NCI-H2196 treated with DMSO at 0.1 percent for 48 hours (cell line): ENCODE measurements at regions not wholly inside any gene's neighbourhood (a gene's known extent, or its start where the extent isn't known, plus 50 kb on each side); places are given as distances from the start of the nearest gene placed in this dataset.
"Not testable (repeated sequence)": the region's sequence is repeated elsewhere in the genome, so short reads cannot be mapped to it uniquely, and the experiment has no call there.

Experiments
- DNase-seq: peaks from one replicate; lab custom pipeline; 2025; ENCODE audit not compliant: unreplicated experiment; lab: John Stamatoyannopoulos, UW

DNA sequence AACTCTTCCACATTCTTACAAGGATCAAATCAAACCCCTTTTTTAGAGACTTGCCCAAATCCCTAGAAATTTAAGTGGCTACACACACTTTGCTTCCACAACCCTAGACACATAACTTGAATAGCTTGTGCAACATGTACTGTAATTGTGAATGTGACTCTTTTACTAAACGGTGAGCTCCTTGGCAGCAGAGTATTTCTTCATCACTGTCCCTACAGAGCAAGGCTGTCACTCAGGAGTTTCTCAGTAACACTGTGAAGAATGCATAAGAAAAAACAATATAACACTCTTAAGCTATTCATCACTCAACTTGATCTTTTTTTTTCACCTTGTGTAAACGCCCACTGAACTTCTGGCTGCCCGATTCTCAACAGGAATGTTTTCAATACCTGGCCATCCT, 53.8 kb upstream of the ADAMTS18 start:
- no peak for DNase-seq

DNA sequence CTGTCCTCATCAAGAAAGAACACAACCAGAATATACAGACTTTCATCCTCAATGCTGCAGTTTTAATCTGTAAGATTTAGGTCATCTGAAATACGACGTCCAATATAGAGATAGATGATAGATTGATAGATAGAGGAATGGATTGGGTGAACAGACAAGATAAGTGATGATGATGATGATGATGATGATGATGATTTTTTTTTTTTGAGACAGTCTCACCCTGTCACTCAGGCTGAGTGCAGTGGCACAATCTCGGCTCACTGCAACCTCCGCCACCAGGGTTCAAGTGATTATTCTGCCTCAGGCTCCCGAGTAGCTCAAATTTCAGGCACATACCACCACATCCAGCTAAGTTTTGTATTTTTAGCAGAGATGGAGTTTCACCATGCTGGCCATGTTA, 56.3 kb upstream of the ADAMTS18 start:
- DNase-seq: no peak

DNA sequence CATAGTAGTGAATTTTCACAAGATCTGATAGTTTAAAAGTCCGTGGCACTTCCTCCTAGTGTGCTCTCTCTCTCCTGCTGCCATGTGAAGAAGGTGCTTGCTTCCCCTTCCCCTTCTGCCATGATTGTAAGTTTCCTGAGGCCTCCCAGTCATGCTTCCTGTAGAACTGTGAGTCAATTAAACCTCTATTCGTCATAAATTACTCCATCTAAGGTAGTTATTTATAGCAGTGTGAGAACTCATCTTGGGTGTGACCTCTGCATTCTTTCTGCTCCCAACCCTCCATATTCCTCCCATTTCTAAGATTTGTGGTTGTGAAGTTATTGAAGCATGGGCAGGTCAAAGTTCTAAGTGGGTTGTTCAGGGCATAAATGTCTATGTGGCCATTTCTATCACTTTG, 62.1 kb upstream of the ADAMTS18 start:
- no peak for DNase-seq

DNA sequence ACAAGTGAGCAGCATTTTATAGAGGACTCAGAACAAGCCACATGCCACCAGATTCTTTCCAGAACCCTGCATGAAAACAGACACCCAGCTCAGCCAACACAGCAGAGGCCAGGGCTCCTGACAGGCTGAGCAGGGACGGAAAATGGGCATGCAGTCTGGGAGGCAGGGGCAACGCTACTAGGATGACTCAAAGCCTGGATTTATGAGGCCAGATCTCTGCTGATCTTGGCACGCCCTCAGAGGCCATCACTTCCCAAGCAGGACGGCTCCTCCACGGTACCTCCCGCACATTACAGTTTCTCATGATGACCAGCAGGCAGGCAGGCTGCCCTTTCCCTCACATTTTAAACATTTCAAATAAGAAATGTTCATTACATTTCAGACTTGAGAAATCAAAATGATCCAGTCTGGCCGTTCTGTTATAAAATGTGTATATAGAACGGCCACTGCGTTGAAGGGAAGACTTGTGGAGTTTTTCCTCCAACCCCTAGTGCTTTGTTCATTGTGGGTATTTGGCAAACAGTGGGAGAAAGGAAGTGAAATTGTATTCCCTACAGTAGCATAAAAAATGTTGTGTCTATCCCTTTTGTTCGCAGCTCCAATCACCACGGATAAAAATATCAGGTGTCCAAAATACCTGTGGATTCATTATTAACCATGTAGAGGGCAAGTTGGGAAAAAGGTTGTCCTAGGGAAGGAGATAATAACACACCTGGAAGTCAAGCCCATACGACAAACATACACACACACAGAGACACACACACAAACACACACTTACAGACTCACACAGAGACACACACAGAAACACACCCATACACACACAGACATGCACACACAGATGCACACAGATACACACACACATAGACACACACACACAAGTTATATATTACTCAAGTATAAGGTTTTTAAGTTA, 64.8 kb upstream of the ADAMTS18 start:
- DNase-seq: no peak

DNA sequence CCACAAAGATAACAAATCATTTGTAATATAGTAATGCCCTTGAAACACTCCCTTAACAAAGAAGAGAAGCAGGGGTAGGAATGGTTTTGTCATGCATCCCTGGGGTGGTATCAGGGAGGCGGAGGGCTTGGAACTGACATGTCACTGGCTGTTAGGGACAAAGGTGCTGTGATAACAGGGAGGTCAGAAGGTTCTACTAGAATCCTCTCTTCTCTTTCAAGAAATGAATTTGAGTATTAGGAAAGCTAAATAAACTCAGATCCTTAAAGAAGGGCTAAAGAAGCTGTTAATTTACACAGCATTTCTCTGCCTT, 65.4 kb upstream of the ADAMTS18 start:
- no peak for DNase-seq

DNA sequence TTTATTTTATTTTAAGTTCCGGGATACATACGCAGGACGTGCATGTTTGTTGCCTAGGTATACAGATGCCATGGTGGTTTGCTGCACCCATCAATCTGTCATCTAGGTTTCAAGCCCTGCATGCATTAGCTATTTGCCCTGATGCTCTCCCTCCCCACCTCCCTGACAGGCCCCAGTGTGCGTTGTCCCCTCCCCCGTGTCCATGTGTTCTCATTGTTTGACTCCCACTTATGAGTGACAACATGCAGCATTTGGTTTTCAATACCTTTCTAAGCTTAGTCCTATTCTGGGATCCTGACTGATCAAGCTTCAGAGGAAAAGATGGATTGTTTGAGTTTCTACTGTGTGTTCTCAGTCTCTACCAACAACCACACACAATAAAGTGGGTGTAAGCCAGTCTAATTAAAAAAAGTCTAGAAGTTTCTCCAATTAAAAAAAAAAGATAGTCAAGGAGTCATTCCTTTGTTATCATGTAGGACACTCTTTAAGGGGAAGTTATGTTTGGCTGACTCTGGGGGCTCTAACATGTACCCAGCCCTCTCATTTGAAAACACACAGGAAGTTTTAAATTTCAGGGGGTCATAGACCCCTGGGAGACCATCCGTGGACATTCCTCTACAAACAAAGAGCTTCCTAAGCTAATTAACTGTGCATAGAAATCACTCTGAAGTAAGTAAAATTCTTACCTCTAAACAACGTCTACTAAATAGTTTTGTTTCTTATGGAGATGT, 66.3 kb upstream of the ADAMTS18 start:
- DNase-seq: no peak

DNA sequence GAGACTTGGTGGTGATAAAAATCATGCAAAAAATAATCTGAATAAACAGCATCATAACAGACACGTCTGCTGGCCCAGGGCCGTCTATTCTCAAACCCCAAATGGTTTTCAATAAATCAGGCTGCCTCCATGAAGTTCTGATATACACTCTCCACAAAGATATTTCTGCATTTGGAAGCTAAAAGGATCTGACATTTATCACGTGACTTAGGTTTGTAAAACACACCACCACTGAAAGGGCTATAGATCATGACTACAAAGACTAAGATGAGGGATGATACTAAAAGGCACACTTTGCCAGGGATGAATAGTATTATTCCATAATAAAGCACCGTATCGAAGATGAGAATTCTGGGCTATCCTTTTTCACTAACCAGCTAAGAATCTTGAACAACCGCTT, 67.6 kb upstream of the ADAMTS18 start:
- no peak for DNase-seq

DNA sequence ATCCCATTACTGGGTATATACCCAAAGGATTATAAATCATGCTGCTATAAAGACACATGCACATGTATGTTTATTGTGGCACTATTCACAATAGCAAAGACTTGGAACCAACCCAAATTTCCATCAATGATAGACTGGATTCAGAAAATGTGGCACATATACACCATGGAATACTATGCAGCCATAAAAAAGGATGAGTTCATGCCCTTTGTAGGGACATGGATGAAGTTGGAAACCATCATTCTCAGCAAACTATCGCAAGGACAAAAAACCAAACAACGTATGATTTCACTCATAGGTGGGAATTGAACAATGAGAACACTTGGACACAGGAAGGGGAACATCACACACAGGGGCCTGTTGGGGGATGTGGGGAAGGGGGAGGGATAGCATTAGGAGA, 71.7 kb upstream of the ADAMTS18 start:
- DNase-seq: not testable (repeated sequence)

DNA sequence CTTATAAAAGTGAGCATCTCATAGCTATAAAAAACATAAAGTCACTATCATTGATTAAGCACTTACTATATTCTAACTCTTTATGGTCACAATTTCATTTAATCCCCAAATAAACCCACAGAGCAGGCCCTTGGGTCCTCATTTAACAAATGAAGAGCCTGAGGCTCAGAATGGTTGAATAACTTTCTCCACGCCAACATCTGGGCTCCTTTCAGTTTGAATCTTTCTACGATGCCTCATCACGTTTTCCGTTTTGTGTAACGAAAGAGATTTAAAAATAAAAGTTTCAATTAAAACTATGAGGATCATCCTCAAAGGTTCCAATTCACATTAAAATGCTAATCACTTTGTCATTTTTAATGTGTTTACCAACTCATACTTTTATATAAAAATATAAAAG, 74.2 kb upstream of the ADAMTS18 start:
- DNase-seq: no peak

DNA sequence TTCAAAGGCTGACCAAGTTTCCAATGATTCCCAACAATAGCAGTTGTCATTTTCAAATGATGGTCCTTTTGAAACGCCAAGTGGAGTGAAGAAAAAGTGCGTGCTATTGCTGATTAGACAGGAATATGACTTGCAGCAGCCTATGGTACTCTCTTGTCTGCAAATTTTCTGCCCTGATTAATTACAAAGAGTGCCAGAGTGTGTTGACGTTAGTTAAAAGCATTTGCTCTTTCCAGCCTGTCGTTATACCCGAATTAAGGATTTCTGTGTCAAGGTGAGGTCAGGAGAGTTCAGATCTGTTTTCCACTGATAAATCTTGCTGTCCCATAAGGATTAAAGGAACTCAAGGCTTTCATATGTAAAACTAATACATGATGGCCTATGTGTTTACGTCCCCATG, 75.0 kb upstream of the ADAMTS18 start:
- no peak for DNase-seq

DNA sequence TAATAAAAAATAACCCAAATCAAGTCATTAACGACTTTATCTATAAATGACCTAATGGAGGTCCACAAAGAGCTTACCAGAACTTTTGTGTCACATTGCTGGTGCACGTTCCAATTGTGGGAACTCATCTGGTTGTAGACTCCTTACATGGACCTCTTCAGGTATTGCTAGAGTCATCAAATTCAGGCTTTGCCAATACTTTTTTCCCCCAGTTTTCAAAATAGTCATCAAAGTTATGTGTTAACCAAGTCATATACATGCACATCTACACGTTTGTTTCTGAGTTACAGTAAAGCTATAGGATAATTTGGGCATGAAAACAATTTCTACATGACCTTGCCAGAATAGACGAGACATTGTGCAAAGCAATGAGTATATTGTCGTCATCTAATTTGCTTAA, 76.2 kb upstream of the ADAMTS18 start:
- DNase-seq: no peak

DNA sequence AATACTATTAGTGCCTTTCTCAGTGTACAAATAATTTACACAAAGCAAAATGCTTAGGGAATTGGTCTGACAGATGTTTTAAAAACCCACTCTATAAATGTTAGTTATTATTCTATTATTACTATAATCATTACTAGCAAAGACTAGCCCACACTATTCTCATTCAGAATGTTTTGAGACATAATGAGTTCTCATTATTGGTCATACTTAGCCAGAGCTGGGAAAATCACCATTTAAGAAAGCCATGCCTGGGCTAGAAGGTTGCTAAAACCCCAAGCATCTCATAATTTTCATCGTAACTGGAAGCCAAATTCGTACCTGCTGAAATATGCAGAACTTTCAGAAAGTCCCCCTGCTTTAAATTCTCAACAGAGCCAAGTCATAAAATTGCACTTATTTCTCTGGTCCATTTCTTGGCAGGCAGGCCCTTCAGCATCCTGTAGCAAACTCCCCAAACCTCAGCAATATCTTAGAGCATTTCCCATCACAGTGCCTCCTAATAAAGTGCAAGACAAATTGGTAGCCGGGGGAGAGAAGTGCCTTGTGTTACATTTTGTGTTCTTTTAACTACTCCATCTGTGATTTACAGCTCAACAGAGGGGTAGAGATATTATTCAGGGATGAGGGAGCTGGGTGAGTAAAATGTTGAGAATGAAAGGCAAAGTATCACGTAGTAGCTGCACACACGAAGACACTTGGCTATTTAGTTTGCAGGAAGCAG, 79.8 kb upstream of the ADAMTS18 start:
- no peak for DNase-seq

DNA sequence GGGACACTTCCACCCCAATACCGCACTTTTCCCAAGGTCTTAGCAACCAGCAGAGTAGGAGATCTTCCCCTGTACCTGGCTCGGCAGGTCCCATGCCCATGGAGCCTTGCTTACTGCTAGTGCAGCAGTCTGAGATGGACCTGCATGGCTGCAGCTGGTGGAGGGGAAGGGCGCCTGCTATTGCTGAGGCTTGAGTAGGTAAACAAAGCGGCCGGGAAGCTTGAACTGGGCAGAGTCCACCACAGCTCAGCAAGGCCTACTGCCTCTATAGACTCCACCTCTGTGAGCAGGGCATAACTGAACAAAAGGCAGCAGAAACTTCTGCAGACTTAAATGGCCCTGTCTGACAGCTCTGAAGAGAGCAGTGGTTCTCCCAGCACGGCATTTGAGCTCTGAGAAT, 90.4 kb upstream of the ADAMTS18 start:
- not testable (repeated sequence) for DNase-seq

DNA sequence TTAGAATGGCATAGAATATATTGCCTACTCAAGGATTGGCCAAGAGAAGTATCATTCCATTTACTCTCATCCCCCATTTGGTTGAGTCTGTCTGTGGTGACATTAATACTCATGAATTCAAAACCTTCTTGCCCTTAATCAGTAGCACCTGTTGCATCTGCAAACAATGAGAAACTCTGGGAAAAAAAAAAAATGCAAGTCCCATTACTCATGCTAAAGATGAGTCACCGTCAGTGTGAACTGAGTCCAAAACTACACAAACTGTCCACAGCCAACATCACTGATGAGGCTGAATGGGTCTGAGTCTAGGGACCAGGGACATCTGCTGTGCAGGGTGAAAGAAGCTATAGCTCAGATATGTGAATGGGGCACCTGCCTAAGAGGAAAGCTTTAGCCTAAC, 96.9 kb upstream of the ADAMTS18 start:
- peak; percentile 20 for DNase-seq

DNA sequence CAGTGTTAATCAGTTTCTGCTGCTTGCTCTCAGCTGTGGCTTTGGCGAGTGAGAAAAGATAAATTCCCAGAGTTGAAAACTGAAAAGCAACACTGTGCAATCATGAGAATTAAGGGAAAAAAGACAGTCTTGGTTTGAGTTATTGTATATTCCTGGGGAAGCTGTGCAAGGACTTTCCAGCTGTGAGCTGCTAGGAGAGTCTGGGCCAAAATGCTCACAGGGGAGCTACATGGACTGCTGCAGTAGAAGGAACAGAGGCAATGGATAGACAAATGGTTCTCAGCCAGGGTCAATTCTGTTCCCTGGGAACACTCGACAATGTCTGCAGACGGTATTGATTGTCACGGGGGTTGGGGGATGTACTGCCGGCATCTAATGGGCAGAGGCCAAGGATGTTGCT, 102.0 kb upstream of the ADAMTS18 start:
- DNase-seq: no peak

DNA sequence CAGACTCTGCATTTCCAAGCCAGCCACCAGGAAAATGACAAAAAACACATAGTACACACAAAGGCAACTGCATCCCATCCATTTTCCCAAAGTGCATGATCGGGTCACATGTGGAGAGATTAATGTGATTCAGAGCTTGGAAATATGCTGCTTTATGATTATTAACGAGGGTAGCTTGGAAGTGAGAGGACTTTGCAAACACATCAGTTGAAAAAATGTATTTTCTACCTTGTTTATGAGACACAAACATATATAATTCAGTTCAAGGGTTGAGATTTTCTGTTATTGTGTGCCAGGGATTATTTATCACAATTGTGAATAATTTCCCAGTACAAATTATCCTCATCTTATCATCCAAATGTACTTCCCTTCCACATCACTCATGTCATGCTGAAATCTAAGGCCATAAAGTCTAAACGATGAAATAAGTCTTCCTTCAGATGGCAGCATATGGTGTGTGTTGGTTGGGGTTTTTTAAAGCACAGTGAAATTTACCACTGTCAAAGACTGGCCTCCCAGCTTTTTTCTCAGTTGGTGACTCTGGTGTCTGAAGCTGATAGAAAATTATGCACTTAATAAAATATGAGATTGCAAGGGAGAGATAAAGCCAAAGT, 104.7 kb upstream of the ADAMTS18 start:
- DNase-seq: no peak

DNA sequence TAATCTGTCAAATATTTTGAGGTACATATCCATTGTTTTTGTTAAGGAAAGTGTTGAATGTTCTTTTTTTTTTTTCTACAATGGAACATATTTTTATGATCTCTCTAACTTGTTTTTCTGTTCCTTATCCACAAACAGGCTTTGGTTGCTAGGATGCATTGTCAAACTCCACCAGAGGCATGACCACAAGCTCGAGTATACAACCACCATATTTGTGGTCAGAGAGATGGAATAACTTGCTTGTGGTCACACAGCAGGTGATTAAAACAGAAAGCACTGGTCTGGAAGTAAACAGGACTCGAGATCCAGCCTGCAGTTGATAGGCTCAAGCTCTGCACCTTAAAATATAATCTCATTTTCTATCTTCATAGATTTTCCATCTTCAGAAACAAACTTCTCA, 105.8 kb upstream of the ADAMTS18 start:
- DNase-seq: no peak

DNA sequence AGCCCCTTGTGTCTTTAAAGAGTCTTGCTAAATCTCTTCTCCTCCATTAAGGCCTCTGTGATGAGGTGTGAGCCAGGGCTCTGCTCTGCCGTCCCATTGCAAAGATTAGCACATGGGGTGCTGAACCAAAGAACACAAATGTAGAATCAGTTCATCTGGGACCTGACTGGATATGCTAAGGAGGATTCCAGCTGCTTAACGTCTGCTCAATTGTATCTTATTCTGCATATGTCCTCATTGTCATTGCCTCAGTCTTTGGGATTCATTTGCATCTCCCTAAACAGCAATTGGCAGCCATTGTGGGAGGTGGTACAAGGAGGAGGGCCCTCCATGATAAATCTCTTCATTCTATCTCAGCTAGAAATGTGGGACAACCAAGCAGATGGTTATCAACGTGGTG, 106.3 kb upstream of the ADAMTS18 start:
- DNase-seq: no peak

DNA sequence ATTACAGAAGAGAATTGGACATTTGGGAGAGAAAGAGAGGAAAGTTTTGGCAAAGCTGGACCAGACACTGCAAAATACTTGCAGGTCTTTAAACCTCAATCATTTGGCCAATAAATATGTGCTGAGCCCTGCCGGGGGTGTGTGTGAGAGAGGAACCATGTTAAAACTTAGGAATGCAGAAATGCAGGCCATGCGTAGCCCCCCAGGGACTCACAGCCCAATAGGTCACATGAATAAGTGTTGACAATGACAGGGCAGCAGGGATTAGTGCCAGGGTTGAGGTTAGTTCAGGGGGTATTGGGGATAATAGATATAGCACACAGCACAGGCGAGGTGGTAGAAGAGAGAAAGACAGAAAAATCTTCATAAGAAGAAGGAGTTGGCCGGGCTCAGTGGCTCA, 113.3 kb upstream of the ADAMTS18 start:
- no peak for DNase-seq

DNA sequence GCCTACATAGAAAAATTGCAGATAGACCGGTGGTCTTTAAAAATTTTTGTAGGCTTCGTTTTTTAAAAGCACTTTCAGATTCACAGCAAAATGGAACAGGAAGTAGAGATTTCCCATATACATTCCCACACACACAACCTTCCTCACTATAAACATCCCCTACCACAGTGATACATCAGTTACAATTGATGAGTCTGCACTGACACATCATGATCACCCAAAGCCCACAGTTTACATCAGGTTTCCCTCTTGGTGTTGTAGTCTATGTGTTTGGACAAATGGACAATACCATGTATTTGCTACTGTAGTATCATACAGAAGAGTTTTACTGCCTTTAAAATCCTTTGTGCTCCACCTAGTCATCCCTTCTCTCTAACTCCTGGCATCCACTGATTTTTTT, 113.9 kb upstream of the ADAMTS18 start:
- DNase-seq: no peak

DNA sequence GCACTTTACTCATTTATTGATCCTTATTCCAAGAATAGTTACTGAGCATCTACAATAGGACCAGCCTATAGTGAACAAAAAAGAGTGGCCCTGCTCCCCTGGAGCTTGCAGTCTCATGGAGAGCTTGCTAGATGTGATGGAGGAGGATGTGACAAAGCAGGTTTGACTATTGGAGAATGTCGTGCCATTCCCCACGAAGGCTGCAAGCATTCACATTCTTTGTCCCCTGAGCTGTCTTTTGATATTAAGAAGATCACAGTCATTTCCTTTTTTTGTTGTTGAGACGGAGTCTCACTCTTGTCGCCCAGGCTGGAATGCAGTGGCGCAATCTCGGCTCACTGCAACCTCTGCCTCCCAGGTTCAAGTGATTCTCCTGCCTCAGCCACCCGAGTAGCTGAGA, 115.0 kb upstream of the ADAMTS18 start:
- no peak for DNase-seq

DNA sequence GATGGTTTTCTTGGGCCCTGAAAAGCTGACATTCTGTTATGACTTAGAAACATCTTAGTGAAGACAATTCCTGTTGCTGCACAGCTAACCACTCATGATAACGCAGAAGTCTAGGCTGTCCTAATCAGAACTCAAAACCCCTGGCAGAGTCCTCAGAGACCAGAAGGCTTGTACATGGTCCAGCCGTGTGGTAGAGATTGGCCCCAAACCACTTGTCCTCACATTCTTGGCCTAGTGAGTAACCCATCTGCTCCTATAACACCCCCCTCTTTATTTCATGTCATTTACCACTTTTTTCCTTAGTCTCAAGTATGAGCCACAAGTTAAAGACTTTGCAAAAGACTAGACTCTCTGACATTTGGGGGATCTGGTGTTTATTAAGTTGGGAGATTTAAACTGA, 116.5 kb upstream of the ADAMTS18 start:
- no peak for DNase-seq
